ENCODE measurements at regions not wholly inside any gene's neighbourhood (a gene's known extent, or its start where the extent isn't known, plus 50 kb on each side); places are given as distances from the start of the nearest gene placed in this dataset.

DNA sequence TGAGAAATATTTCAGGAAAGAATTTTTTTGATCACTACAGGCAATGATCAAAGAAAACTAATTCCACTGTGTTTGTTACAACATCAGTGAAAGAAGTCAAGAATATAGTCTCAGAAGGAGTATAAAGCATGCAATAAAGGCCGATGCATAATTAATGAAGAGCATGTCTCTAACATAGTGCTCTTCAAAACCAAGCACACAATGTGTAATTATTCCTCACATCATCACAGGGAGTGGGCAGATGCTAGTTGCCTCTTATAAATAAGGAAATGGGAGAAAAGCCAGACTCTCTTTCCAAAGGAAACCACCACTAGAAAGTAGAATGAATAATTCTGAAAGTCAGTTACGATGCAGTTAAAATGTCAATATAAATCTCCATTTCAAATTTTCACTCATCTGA is 220.1 kb downstream of the TEX36 start:
- no peaks in the 10 kb centered on the region for H3K4me1 ChIP-seq (replicated peaks in 1 of 2)
- WGBS, 4 donors = 70 to 86% (median 77%) methylated on average over 2 of the region's 2 CpGs
- TF ChIP-seq, protein P1, sequence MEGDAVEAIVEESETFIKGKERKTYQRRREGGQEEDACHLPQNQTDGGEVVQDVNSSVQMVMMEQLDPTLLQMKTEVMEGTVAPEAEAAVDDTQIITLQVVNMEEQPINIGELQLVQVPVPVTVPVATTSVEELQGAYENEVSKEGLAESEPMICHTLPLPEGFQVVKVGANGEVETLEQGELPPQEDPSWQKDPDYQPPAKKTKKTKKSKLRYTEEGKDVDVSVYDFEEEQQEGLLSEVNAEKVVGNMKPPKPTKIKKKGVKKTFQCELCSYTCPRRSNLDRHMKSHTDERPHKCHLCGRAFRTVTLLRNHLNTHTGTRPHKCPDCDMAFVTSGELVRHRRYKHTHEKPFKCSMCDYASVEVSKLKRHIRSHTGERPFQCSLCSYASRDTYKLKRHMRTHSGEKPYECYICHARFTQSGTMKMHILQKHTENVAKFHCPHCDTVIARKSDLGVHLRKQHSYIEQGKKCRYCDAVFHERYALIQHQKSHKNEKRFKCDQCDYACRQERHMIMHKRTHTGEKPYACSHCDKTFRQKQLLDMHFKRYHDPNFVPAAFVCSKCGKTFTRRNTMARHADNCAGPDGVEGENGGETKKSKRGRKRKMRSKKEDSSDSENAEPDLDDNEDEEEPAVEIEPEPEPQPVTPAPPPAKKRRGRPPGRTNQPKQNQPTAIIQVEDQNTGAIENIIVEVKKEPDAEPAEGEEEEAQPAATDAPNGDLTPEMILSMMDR (IDR thresholded peaks at IDR 0.05) = no peak
- no peak for TF ChIP-seq POLR2A (IDR thresholded peaks at IDR 0.05)
- H3K4me3 ChIP-seq = no peak overlapping the region
- H3K27me3 ChIP-seq = no peaks in the 10 kb centered on the region
- H3K9me3 ChIP-seq (replicated peaks in 1 of 3) = no peaks in the 10 kb centered on the region
- DNase-seq = no peak
- intact Hi-C loops (cut with DNase I) = no loop called here
- no peak overlapping the region for H3K27ac ChIP-seq
- H3K36me3 ChIP-seq (replicated peaks in 1 of 2) = no peaks in the 10 kb centered on the region

DNA sequence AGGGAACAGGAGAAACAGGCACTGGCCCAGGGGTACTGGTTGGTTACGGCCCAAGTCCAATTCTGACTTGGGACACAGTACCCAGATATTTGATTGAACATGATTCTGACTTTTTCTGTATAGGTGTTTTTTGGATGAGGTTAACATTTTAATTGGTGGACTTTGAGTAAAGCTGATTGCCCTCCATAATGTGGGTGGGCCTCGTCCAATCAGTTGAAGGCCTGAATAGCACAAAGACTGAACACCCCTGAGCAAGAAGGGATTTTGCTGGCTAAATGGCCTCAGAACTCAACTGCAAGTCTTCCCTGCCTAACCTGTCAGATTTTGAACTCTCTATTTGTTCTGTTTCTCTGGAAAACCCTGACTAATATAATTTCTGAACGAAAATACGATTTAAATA is 222.6 kb downstream of the TEX36 start:
- no peak for DNase-seq
- TF ChIP-seq, protein P1 (IDR thresholded peaks at IDR 0.05) = no peak
- TF ChIP-seq POLR2A (IDR thresholded peaks at IDR 0.05) = no peak
- Histone ChIP-seq H3K27me3 (no peaks in the 10 kb centered on the region), H3K4me1 (replicated peaks in 1 of 2) (no peaks in the 10 kb centered on the region), H3K9me3 (replicated peaks in 1 of 3) (no peaks in the 10 kb centered on the region), H3K4me3 (no peak overlapping the region), H3K27ac (no peak overlapping the region), H3K36me3 (replicated peaks in 1 of 2) (no peaks in the 10 kb centered on the region)
- 91 to 97% (median 94%) methylated on average over 4 of the region's 4 CpGs for WGBS, 4 donors
- intact Hi-C loops (cut with DNase I) = no loop called here

DNA sequence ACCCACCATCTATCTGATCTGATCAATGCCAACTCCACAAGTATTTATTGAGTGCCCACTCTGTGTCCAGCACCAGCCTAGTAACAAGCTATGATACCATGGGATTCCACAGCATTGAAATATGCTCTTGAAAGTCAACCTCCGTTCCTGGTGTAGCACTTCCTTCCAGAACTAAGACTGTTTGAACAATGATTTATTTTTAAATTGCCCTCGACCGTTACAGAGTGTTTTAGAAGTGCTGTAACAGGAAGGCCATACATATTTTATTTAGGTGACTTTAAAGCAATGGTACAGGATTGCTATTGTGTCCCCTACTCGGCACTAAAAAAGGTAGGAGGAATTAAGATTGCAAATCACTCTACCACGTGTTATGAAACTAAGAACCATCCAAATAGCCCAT is 225.6 kb downstream of the TEX36 start:
- H3K36me3 ChIP-seq (replicated peaks in 1 of 2) = no peaks in the 10 kb centered on the region
- H3K27me3 ChIP-seq = peaks cover 7% of the 10 kb centered on the region
- DNase-seq = no peak
- H3K27ac ChIP-seq = no peak overlapping the region
- 40 to 54% (median 46%) methylated on average over 5 of the region's 5 CpGs for WGBS, 4 donors
- no peak overlapping the region for H3K4me3 ChIP-seq
- H3K4me1 ChIP-seq (replicated peaks in 1 of 2) = no peaks in the 10 kb centered on the region
- TF ChIP-seq, protein P1 (IDR thresholded peaks at IDR 0.05) = no peak
- no peak for TF ChIP-seq POLR2A (IDR thresholded peaks at IDR 0.05)
- H3K9me3 ChIP-seq (replicated peaks in 1 of 3) = no peaks in the 10 kb centered on the region
- intact Hi-C loops (cut with DNase I) = no loop called here

DNA sequence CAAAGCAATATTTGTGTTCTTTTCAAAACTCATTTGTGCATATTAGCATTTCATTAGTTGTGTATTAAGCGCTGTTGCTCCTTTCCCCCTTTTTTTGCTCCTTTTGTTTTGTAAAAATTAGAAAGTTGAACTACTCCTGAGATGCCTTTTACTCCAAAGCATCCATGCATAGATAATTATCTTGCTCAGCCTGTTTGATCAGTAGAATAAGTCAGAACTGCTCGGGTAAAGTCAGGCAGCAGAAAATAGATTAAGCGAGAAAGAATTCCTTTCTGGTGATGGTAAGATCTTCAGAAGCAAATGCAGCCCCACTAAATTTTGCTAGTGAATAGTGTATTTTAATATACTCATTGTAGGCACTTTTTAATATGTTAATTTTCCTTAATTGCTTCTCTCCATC is 227.1 kb downstream of the TEX36 start:
- no peak overlapping the region for H3K4me3 ChIP-seq
- H3K4me1 ChIP-seq (replicated peaks in 1 of 2) = no peaks in the 10 kb centered on the region
- no peaks in the 10 kb centered on the region for H3K36me3 ChIP-seq (replicated peaks in 1 of 2)
- 65 to 75% (median 70%) methylated on average over 3 of the region's 3 CpGs for WGBS, 4 donors
- H3K27me3 ChIP-seq = peaks cover 7% of the 10 kb centered on the region
- TF ChIP-seq POLR2A (IDR thresholded peaks at IDR 0.05) = no peak
- TF ChIP-seq, protein P1 (IDR thresholded peaks at IDR 0.05) = no peak
- intact Hi-C loops (cut with DNase I) = no loop called here
- no peak for DNase-seq
- no peak overlapping the region for H3K27ac ChIP-seq
- H3K9me3 ChIP-seq (replicated peaks in 1 of 3) = no peaks in the 10 kb centered on the region

Data from adrenal gland (tissue), 9 donors.